Hindlimb muscle (tissue), 1 donor: ENCODE measurements at regions not wholly inside any gene's neighbourhood (a gene's known extent, or its start where the extent isn't known, plus 50 kb on each side); places are given as distances from the start of the nearest gene placed in this dataset.

Experiments
- DNase-seq: peaks from one replicate; pipeline ENCODE4 v3.0.0-alpha.2; 2013

GRCh38 chr11:128188346-128189004, 398.9 kb downstream of the ETS1 start:
- no peak for DNase-seq

DNA sequence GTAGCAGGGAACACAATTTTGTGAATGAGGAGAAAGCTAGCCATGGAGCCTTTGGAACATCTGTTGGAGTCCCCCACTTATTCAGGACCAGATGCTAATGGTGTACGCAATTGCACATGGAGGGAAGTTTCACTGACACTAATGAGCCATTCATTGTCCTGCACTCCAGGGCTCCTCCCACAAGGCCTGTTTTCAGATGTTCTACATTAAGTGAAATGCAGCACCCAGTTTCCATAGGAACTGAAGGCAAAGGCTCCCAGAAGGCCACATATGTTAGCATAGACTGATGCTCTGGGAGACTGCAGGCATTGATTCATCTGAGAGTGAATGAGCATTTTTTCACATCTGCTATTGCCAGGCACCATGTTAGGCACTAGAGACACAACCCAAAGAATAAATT, 399.5 kb downstream of the ETS1 start:
- no peak for DNase-seq

- DNase-seq, result no peak
These were observed 400.0 kb downstream of the ETS1 start for GRCh38 chr11:128187377-128187776.

GRCh38 chr11:128184981-128185380, 402.4 kb downstream of the ETS1 start:
- no peak for DNase-seq

DNA sequence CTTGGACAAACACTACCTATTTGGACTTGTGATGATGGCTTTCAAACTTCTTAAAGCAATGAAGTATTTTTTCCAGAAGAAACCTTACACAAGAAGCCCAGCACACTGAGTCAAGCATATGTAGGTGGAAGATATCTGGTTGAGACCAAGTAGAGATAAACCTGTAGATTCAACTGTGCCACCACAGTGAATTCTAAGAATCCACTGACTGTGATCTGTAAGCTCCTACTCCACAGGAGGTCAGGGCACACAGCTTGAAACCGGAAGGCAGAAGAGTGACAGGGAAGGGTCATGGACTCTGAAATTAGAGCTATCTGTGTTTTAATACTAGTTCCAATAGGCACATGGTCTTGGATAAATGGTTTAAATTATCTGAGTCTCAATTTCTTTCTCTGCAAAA, 404.5 kb downstream of the ETS1 start:
- DNase-seq, result no peak

GRCh38 chr11:128181984-128182383, 405.4 kb downstream of the ETS1 start:
- no peak for DNase-seq

GRCh38 chr11:128181088-128181480, 406.3 kb downstream of the ETS1 start:
- DNase-seq, result no peak

GRCh38 chr11:128180441-128181087, 406.8 kb downstream of the ETS1 start:
- DNase-seq, result no peak

GRCh38 chr11:128179512-128179911, 407.8 kb downstream of the ETS1 start:
- DNase-seq, result no peak

GRCh38 chr11:128179039-128179438, 408.3 kb downstream of the ETS1 start:
- DNase-seq, result no peak

DNA sequence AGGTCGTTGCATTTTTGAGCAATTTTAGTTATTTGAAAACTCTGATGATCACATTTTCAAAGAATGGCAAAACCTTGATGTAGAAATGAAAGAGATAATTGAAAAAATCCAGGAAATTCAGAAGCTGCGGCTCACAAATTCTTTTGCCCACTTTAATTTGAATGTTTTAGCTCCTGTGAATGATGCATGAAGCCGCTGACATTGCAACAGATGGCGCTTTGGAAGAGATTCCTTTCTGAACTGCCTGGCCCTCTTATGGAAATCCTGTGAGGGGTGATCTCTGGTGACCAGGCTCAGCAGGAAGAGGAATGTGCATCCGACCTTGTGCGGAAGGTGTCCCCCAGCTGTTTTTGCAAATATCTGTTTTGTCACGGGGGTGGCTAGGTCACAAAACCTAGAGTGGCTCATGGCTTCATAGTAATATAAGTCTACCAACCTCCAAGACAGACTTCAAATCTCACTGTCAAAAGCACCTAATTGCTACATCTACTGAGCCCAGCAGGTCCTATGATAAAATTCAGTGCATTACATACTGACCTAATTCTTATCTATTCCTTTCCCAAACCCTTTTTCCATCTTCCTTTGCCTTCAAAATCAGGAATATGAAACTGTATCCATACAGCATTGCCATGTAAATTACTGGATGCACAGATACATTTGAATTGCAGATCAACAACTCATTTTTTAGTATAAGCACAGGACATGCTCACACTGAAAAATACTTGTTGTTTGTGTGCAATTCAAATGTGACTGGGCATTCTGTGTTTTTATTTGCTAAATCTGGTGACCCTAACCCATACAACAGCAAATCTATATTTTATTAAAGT, 412.7 kb downstream of the ETS1 start:
- DNase-seq, result no peak

DNA sequence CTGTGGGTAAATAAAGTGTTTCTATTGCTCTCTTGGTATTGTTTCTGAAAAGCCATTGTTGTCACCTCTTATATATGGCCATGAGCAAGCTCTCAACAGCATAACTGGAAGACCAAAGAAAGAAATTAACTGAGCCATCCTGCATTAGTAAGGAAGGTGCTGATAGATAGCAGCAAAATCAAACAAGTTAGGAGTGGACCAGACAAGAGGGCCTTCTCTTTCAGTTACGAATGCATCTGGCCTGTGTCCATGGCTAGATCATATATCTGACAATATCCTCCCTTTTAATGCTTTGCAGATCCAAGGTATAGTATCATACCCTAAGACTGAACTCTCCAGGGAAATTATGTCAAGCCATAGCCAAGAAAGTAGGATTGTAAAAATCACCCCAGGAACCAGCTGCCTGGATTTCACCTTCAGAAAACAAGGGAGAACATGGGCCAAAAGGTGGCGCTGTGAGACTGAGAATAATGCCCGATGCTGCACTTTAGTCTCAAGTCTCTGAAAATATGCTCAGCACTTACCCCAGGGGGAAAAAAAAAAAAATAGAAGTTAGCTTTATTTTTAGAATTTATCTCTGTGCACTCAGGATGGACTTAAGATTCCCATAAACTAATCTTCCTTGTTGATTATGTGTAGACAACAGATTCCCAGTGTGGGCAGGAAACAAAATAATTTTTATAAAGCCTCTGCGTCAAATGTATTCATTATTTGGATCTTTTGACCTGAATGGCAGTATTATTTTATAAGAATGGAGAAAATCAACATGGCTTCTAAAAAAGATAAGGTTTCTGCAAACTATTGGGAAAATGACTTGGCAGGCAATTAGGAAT, 415.1 kb downstream of the ETS1 start:
- peak; percentile 86 for DNase-seq

DNA sequence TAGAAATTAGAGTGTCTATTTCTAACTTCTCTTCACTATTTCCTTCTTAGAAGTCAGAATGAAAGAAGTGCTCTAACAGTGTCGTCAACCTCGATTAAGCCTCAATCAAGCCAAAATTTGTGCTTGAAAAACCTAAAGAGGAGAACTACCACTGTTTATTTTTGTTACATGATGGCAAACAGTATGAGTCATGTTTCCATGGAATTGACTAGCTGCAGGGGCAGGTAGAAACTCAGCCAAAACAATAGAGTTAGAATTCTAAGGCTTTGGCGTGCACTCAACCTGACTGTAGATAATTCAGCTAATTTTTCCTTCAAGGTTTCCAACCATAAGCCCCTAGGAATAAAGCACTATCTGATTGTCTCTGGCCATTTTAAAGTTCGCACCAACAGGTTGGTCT, 415.9 kb downstream of the ETS1 start:
- no peak for DNase-seq

GRCh38 chr11:128165572-128165971, 421.8 kb downstream of the ETS1 start:
- no peak for DNase-seq

GRCh38 chr11:128164080-128164741, 423.1 kb downstream of the ETS1 start:
- DNase-seq, result no peak

DNA sequence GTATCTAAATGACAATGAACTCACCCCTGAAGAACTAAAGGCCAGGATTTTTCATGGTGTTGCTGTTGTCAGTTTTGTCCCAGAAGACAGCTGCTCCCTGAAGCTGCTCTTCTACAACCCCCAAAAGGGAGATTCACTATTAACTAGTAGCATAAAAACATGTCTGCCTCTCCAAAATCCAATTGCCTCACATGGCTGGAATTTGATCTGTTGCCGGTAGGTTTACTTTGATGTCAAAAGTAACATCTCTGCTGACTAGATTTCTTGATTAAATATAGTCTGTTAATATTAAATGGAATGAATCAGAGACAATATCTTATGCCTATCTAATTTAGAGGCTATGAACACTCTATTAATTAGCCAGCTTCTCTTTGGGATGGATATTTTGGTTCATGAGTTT, 425.4 kb downstream of the ETS1 start:
- DNase-seq, result no peak

DNA sequence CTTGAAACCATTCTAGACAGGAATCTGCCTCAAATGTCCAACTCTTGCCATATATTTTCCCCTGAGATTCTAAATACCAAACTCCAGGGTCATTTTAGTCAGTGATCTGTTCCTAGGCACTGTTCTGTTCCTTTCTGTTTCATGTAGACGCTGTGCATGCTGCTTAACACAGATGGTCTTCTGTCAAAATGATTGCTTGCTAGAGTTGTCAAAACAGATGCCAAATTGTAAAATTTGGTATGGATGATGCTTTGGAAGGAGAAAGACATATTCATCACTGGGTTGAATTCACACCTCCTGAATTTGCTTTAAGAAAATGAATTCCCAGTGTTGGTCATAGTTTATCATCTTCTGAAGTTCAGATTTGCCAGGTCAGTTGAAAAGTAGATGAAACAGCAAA, 425.9 kb downstream of the ETS1 start:
- DNase-seq, result no peak

GRCh38 chr11:128158860-128159259, 428.5 kb downstream of the ETS1 start:
- DNase-seq, result no peak

DNA sequence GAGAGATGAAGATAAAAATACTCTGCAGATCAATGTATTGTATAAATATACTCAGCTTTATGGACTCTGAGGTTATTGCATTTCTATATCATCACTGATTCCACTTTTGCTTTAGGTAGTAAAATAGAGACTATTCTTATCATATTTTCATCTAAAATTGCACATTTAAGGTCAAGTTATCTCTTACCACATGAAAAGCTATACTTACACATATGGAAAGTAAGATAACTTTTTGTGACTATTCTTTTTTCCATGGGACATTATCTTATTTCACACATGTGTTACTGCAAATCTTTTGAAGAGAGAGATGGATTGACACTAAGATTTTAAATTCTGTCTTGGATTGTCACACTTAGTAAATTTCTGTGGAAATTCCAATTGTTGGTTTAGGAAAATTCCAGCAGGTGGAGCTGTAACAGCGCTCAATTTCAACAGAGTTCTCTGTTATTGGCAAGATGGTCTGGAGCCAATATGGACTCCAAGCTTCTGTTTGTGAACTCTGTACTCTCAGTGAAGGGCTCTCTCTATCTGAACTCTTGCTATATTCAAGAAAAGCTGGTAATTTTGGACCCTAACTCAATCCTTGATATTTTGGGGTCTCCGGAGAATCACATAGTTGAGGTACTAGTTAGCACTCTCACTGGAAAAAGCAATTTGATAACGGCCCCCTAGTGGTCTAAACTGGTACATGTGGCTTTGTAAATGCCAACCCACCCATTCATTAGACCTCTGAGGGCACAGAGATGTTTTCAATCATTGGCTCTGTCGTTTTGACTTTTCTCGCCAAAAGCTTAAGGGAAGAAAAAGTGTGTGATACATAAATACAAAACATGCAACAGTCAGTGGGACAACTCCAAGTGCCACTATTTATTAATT, 429.7 kb downstream of the ETS1 start:
- DNase-seq, result peak; percentile 49

GRCh38 chr11:128156486-128156885, 430.9 kb downstream of the ETS1 start:
- no peak for DNase-seq

DNA sequence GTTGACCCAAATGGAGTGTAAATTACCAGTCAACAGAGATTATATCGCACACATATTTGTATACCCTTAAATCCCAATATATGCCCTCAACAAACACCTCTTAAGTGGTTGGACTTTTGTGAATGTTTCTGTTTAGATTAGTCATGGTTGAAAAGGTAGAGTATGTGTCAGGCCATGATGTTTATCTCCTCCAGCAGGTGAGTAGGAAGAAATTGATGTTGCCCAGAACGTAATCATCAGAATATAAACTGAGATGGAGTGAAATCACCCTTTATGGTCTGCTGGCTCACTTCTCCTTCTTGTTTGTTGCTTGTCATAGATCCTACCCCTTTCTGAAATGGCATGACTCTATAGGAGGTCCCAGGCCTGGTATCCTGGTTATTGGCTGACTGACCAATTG, 431.8 kb downstream of the ETS1 start:
- no peak for DNase-seq
